ENCODE measurements at regions not wholly inside any gene's neighbourhood (a gene's known extent, or its start where the extent isn't known, plus 50 kb on each side); places are given as distances from the start of the nearest gene placed in this dataset.

GRCh38 chr13:65872448-65872847, 1357.7 kb downstream of the PCDH9 start:
- intact Hi-C loops (cut with micrococcal nuclease) (no loop called here), dilution Hi-C loops (cut with HindIII; ENCODE audit: low sequenced_read_pairs, unreplicated experiment) (no loop called here), in situ Hi-C loops (cut with MboI; ENCODE audit: low sequenced_read_pairs) (no loop called here)
- ChIA-PET CTCF (no interaction called here), POLR2A (ENCODE audit: unreplicated experiment) (no interaction called here)
- Histone ChIP-seq H2AFZ (replicated peaks; ENCODE audit: low read length, poor library complexity) (no peak overlapping the region), H3K56ac (ENCODE audit: extremely low read depth, insufficient read depth, low read length) (no peak overlapping the region), H3K9me1 (ENCODE audit: insufficient read depth, low read length) (no peaks in the 10 kb centered on the region), H3K27ac (ENCODE audit: insufficient read depth, low read length) (no peak overlapping the region), H4K20me1 (ENCODE audit: insufficient read depth, low read length) (no peaks in the 10 kb centered on the region), H3K4me2 (ENCODE audit: low read depth, low read length) (no peak overlapping the region), H3K9ac (ENCODE audit: low read depth, low read length) (no peak overlapping the region), H4K5ac (ENCODE audit: low read depth, low read length) (no peak overlapping the region), H3K4ac (ENCODE audit: low read depth, low read length) (no peak overlapping the region), H3K14ac (replicated peaks; ENCODE audit: low read depth, low read length) (no peak overlapping the region), H2BK15ac (ENCODE audit: low read depth, low read length) (no peak overlapping the region), H2AK9ac (replicated peaks; ENCODE audit: low read depth, low read length, poor library complexity) (no peak overlapping the region), H2BK120ac (ENCODE audit: low read depth, low read length) (no peak overlapping the region), H3K79me1 (ENCODE audit: low read depth in 1 of 2, low read length in 2 of 2) (no peaks in the 10 kb centered on the region), H3K36me3 (ENCODE audit: control insufficient read depth, insufficient read depth, low read length) (no peaks in the 10 kb centered on the region), H3K27me3 (ENCODE audit: control insufficient read depth, insufficient read depth, low read length) (no peaks in the 10 kb centered on the region), H3K4me1 (ENCODE audit: control insufficient read depth, insufficient read depth, low read length) (no peaks in the 10 kb centered on the region), H4K8ac (ENCODE audit: low read depth in 2 of 2, low read length in 2 of 2) (no peak overlapping the region), H2BK20ac (ENCODE audit: low read depth, low read length) (no peak overlapping the region), H2BK5ac (ENCODE audit: low read depth, low read length, poor library complexity, severe bottlenecking) (no peak overlapping the region), H3K4me3 (ENCODE audit: insufficient read depth, low read depth, low read length) (no peak overlapping the region), H3K23ac (ENCODE audit: low read depth, low read length) (no peak overlapping the region), H3K18ac (ENCODE audit: low read depth, low read length) (no peak overlapping the region), H2AK5ac (ENCODE audit: low read depth, low read length) (no peak overlapping the region), H3K9me3 (ENCODE audit: control insufficient read depth, insufficient read depth, low read length) (no peaks in the 10 kb centered on the region), H4K91ac (ENCODE audit: insufficient read depth, low read depth, low read length) (no peak overlapping the region)
- TF ChIP-seq BHLHE40 (IDR thresholded peaks at IDR 0.05; ENCODE audit: low read depth, low read length), result no peak
- TF ChIP-seq NFE2L2 (IDR thresholded peaks at IDR 0.05; ENCODE audit: low read depth, low read length), result no peak
- TF ChIP-seq RAD21 (IDR thresholded peaks at IDR 0.05; ENCODE audit: low read length), result no peak
- TF ChIP-seq MAZ (IDR thresholded peaks at IDR 0.05; ENCODE audit: borderline replicate concordance, low read depth, low read length), result no peak
- no peak for TF ChIP-seq RCOR1 (IDR thresholded peaks at IDR 0.05; ENCODE audit: insufficient replicate concordance, low read length)
- no peak for TF ChIP-seq SMC3 (IDR thresholded peaks at IDR 0.05; ENCODE audit: low read depth, low read length)
- no peak for TF ChIP-seq USF2 (IDR thresholded peaks at IDR 0.05; ENCODE audit: low read depth, low read length)
- TF ChIP-seq CEBPB (IDR thresholded peaks at IDR 0.05; ENCODE audit: low read depth, low read length), result no peak
- no peak for TF ChIP-seq ELK1 (IDR thresholded peaks at IDR 0.05; ENCODE audit: borderline replicate concordance, low read depth, low read length)
- no peak for TF ChIP-seq MXI1 (IDR thresholded peaks at IDR 0.05; ENCODE audit: borderline replicate concordance, low read depth, low read length)
- TF ChIP-seq MAFK (IDR thresholded peaks at IDR 0.05; ENCODE audit: low read depth, low read length), result no peak
- TF ChIP-seq POLR2A (IDR thresholded peaks at IDR 0.05; ENCODE audit: low read depth, low read length), result no peak
- no peak for TF ChIP-seq RFX5 (IDR thresholded peaks at IDR 0.05; ENCODE audit: low read depth, low read length)
- TF ChIP-seq CTCF (conservative IDR thresholded peaks at IDR 0.05; ENCODE audit: low read depth, low read length), result no peak
- no peak for TF ChIP-seq CHD1 (IDR thresholded peaks at IDR 0.05; ENCODE audit: low read depth, low read length)
- no peak for TF ChIP-seq FOS (IDR thresholded peaks at IDR 0.05; ENCODE audit: low read depth, low read length)
- BruUV-seq (replicated peaks), result no TSS peak
- ATAC-seq (ENCODE audit: low read depth), result no peak
- no peak for DNase-seq
